IPS DF 19.7 (cell line): ENCODE measurements at regions not wholly inside any gene's neighbourhood (a gene's known extent, or its start where the extent isn't known, plus 50 kb on each side); places are given as distances from the start of the nearest gene placed in this dataset.
"Not testable (repeated sequence)": the region's sequence is repeated elsewhere in the genome, so short reads cannot be mapped to it uniquely, and the experiment has no call there.

Source experiments
- DNase-seq: peaks from one replicate; pipeline ENCODE4 v3.0.0-alpha.2; 2013; ENCODE audit warnings: low read depth, low spot score

DNA sequence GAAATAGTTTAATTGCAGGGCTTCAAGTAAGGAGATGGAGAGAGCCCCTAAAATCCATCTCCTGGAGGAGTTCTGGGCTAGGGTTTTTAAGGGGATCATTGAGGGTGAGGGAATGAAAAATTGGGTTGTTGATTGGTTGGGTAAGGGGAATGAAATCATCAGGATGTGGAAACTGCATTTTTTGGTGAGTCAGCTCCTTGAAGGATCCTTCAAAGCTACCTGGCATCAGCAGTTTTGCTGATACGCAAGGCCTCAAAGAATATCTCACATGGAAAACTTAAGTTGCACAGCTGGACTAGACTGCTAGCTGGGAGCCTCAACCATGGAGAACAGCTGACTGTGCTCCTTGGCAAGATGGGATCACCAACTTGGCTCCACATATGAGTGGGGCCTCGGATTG, 136.7 kb downstream of the FGF10 start:
- no peak for DNase-seq

DNA sequence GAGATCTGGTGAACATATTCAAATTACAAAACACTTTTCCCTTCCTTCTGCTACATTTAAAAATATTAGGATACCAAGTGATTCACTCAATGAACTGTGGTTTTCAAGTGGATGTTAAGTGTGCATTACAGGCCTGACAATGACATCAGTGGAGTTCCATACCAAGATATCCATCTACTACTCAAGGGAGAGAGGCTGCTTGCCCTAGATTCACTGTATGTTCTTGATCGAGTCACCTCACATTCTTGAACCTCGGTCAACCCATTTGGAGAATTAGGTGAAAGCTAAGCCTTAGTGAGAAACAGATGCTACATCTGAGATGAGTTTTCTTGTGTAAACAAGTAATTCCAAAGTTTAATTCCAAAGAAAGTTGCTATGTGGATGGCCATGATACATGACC, 142.2 kb downstream of the FGF10 start:
- DNase-seq, result no peak

GRCh38 chr5:44245935-44246334, 143.3 kb downstream of the FGF10 start:
- no peak for DNase-seq

DNA sequence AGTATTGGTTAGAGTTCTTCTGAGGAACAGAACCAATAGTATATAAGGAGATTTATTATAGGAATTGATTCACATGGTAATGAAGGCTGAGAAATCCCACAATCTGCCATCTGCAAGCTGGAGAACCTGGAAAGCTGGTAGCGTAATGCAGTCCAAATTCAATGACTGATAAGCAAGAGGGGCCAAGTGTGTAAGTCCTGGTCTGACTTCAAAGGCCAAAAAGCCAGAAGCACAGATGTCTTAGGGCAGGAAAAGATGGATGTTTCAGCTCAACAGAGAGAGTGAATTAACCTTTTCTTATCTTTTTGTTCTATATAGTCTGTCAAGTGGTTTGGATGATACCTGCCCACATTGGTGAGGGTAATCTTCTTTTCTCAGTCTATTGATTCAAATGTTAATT, 146.4 kb downstream of the FGF10 start:
- DNase-seq, result no peak

DNA sequence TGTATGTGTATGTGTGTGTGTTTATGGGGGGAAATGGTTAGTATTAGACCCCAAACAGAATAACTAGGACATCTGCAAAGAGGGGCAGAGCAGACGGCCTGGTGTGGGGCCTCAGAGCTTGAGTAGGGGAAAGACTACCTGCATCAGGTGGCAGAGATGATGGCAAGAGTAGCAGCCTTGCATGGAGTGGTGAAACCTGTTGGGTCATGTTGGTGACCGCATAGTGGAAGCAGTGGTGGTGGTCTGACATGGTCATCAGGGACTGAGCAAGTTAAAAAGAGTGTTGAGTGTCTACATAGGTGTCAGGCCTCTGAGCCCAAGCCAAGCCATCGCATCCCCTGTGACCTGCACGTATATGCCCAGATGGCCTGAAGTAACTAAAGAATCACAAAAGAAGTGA, 153.2 kb downstream of the FGF10 start:
- DNase-seq, result no peak

- no peak for DNase-seq
Measured at GRCh38 chr5:44233691-44234090, 155.5 kb downstream of the FGF10 start.

DNA sequence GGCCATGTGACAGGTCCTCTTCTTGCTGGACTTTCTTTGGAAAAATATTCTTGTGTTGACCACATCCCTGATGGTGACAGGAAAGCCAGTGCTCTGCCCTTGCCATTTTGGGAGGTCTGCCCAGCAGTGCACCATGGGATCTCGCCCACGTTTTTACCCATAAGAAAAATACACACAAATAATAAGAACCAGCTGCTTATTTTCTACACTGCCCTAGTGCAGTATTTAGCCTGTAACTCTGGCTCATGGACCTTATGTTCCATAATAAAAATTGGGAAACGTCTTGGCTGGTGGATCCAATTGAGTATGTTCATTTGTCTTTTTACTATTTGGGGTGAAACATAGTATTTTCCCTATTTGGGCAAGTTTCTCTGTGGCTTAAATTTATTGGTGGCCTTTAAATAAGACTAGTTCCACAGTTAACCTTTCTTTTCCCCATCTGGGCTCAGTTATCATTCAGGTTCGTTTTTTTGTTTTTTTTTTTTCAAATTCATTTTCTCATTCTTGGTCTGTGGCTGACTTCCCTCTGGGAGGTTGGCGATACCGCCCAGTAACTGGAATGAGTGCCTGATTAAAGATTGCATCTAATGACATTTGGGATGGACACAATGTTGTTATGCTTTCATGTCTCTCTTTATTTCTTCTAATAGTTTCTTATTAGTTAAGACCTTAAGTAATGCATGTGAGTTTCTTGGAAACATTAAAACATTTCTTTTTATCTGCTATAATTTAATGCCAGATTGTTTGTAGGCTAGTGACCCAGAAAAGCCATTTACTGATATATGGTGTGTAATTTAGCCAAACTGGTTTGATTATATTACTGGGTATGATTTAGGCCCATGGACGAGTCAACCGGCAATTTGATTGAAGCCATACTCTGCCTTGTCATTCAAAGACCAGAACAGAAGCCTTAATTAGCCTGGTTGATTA, 163.7 kb downstream of the FGF10 start:
- DNase-seq, result no peak

DNA sequence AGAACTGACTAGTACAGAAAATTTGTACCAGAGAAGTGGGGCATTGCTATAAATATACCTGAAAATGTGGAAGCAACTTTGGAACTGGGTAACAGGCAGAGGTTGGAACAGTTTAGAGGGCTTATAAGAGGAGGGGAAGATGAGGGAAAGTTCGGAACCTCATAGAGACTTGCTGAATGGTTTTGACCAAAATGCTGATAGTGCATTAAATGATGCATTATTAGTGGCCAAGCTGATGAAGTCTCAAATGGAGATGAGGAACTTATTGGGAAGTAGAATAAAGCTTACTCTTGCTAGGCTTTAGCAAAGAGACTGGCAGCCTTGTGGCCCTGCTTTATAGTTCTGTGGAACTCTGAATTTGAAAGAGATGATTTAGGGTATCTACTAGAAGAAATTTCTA, 189.8 kb downstream of the FGF10 start:
- DNase-seq, result no peak

- no peak for DNase-seq
Measured at GRCh38 chr5:44189255-44189654, 200.0 kb downstream of the FGF10 start.

GRCh38 chr5:44187973-44188372, 201.2 kb downstream of the FGF10 start:
- no peak for DNase-seq

DNA sequence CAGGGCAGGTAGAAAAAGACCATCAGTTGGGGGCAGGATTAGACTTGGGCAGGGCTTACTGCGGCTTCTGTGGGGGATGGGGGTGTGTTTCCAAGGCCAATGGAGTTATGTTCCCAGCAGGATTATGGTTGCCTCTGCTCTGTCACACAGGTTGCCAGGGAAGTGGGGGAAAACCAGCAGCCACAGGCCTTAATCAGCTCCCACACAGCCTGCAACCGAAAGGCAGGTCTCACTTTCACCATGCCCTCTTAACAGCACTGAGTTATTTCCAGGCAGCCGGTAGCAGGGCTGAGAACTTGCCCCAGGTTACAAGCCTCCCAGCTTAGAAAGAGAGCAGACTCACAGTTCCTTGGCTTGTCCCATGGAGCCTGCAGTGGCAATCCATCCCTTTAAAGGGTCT, 205.5 kb downstream of the FGF10 start:
- DNase-seq, result no peak

DNA sequence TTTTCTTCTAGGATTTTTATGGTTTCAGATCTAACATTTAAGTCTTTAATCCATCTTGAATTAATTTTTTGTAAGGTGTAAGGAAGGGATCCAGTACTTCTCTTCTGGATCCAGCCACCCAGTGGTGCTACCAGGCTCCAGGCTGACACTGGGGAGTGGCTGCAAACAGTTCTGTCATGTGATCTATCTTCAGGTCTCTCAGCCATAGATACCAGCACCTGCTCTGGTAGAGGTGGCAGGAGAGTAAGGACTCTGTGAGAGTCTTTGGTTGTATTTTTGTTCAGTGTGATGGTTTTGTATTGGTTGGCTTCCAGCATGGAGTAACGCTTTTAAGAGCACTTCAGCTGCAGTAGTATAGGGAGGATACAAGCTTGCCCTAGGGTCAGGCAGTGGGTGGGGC, 205.9 kb downstream of the FGF10 start:
- no peak for DNase-seq

- DNase-seq, result no peak
Measured at GRCh38 chr5:44178414-44178813, 210.8 kb downstream of the FGF10 start.

GRCh38 chr5:44167540-44167939, 221.7 kb downstream of the FGF10 start:
- no peak for DNase-seq

GRCh38 chr5:44160369-44160768, 228.9 kb downstream of the FGF10 start:
- DNase-seq, result no peak

DNA sequence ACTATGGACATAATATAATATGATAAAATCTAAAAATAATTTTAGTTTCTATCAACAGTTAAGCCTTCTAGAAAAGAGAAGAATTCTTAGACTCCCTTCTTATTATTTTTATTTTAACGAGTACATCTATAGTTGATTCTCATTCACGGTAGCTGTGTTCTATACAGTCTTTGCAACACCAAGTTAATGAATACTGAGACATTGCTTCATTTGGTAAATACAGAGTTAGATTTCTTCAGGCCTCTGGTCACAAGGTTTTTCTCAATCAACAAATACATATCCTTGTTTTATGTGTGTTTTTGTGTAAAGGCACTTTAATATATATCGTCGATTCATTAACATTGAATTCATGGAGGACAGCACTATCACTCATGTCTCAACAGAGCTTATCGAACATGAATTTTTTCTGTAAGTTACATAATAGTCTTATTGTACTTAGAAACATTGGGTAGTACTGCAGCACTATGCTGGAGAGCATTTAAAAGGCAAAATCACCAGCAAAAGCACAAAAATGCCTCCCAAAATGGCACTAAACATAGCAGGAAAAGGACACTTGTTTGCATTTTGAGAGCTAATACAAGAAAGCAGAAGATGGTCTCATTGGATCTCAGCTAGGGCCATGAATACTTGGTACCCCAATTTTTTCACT, 239.0 kb downstream of the FGF10 start:
- DNase-seq, result no peak

DNA sequence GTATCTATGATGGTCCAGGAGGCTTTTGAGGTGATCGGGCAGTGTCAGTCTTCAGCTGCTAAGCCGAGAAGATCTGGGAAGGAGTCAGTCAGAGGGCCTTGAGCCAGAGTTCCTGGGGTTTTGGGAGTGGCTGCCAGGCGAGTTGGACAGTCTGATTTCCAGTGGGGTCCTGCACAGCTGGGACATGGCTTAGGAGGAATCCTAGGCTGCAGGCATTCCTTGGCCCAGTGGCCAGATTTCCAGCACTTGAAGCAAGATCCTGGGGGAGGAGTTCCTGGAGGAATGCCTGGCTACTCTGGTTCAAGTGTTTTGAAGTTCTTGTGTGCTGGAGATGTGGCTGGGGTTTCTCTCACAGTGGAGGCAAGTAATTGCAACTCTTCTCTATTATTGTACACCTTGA, 271.3 kb downstream of the FGF10 start:
- DNase-seq, result not testable (repeated sequence)

GRCh38 chr5:44108232-44108631, 281.0 kb downstream of the FGF10 start:
- not testable (repeated sequence) for DNase-seq

DNA sequence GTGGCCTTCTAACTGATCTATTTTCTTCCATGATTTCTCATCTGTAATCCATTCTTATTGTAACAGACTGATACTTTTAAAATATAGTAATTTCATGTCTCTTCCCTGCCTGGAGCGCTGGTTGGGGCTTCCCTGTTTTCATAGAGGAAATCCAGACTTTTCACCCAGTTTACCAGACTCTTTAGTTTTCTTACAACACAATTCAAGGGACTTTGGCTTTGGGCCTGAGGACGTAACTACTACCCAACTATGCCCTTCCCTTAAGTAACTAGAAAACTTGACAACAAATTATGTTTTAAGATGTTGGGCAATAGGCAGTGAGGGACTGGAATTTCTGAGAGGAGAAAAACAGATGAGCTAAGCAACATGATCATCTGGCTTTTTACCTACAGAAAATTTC, 289.6 kb downstream of the FGF10 start:
- no peak for DNase-seq

DNA sequence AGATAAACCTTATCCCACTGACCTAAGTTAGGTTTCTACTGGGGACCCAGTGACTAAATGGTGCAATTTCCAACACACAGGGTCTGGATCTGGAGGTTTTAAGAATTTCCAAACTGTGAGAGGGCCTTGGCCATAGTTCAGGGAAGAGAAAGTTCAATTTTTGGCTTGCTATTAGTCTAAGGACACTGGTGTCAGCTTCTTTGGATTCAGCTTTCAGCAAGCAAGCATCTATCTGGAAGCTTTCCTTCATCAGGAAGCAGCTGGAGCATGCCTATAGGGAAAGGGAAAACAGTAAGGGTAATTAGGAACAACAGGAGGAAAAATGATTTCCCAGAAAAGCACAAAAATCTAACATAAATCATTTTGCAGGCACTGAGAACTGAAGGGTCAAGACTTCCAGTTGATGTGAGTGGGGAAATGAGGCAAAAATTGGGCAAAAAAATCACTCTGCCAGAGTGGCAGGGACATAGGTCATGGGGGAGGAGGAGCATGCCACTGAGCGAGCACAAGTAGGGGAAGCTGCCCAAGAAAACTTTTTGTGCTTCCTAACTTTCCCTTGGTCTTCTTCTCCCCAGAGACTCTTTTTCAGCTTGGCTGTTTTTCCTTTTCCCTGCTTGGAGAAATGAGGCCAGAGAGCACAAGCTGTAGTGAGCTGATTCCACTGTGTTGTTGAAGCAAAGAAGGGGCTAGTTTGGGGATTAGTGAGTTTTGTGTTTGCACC, 299.6 kb downstream of the FGF10 start:
- DNase-seq, result no peak

DNA sequence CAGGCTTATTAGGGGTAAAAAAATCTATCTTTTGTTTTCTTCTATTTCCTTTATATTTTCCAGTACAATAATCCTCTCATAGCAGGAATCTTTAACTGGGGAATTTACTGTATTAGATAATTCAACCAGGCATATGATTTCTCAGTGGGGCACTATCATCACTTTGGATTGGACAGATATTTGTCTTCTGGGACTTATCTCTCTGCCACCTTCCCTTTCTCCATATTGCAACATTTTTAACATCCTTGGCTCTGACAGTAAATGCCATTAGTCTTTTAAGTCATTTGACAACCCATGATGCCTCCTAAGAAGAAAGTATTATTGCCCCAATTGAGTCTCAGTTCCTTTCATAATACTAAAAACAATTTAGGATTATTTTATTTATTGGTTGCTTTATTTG, 304.1 kb downstream of the FGF10 start:
- DNase-seq, result no peak

- not testable (repeated sequence) for DNase-seq
Measured at GRCh38 chr5:44074547-44074946, 314.7 kb downstream of the FGF10 start.
